GM18505 (cell line): ENCODE measurements at regions not wholly inside any gene's neighbourhood (a gene's known extent, or its start where the extent isn't known, plus 50 kb on each side); places are given as distances from the start of the nearest gene placed in this dataset.
"Not testable (repeated sequence)": the region's sequence is repeated elsewhere in the genome, so short reads cannot be mapped to it uniquely, and the experiment has no call there.

Experiments used
- ATAC-seq: cut with Tn5 transposase; IDR thresholded peaks from one replicate; pipeline ENCODE4 v1.9.1; 2021; ENCODE audit not compliant: unreplicated experiment
- POLR2A ChIP-seq: IDR thresholded peaks from 4 replicates; pipeline ENCODE4 v1.6.1; 2011; ENCODE audit warnings: borderline replicate concordance; ENCODE audit not compliant: insufficient read depth, insufficient read length; ENCODE audit errors: extremely low read depth

- ATAC-seq, result no peak
- no peak for TF ChIP-seq POLR2A
Measured at GRCh38 chr3:72041511-72041910, 256.6 kb upstream of the PROK2 start.

- no peak for ATAC-seq
- TF ChIP-seq POLR2A, result no peak
Measured at GRCh38 chr3:72041076-72041475, 256.1 kb upstream of the PROK2 start.

- no peak for TF ChIP-seq POLR2A
- no peak for ATAC-seq
Measured at GRCh38 chr3:72039677-72040076, 254.7 kb upstream of the PROK2 start.

- no peak for ATAC-seq
Measured at GRCh38 chr3:72036899-72037298, 252.0 kb upstream of the PROK2 start.

GRCh38 chr3:72035606-72036005, 250.7 kb upstream of the PROK2 start:
- TF ChIP-seq POLR2A, result no peak
- no peak for ATAC-seq

More at GRCh38 chr3:72036899-72037298, 252.0 kb upstream of the PROK2 start:
- no peak for TF ChIP-seq POLR2A

GRCh38 chr3:72034986-72035385, 250.0 kb upstream of the PROK2 start:
- ATAC-seq, result no peak
- no peak for TF ChIP-seq POLR2A

GRCh38 chr3:72033666-72034428, 248.9 kb upstream of the PROK2 start:
- no peak for ATAC-seq
- no peak for TF ChIP-seq POLR2A

- ATAC-seq, result no peak
Measured at GRCh38 chr3:72032441-72033135, 247.6 kb upstream of the PROK2 start.

GRCh38 chr3:72031581-72031980, 246.6 kb upstream of the PROK2 start:
- TF ChIP-seq POLR2A, result no peak
- no peak for ATAC-seq

More at GRCh38 chr3:72032441-72033135, 247.6 kb upstream of the PROK2 start:
- TF ChIP-seq POLR2A, result no peak

GRCh38 chr3:72030296-72030695, 245.3 kb upstream of the PROK2 start:
- ATAC-seq, result not testable (repeated sequence)

GRCh38 chr3:72028726-72029125, 243.8 kb upstream of the PROK2 start:
- not testable (repeated sequence) for ATAC-seq

GRCh38 chr3:72028307-72028706, 243.4 kb upstream of the PROK2 start:
- ATAC-seq, result not testable (repeated sequence)

- ATAC-seq, result not testable (repeated sequence)
Measured at GRCh38 chr3:72027728-72028127, 242.8 kb upstream of the PROK2 start.

- no peak for ATAC-seq
- no peak for TF ChIP-seq POLR2A
Measured at GRCh38 chr3:72022027-72022426, 237.1 kb upstream of the PROK2 start.

- no peak for ATAC-seq
- TF ChIP-seq POLR2A, result no peak
Measured at GRCh38 chr3:72021531-72021930, 236.6 kb upstream of the PROK2 start.

GRCh38 chr3:72018343-72018984, 233.5 kb upstream of the PROK2 start:
- TF ChIP-seq POLR2A, result no peak
- ATAC-seq, result no peak
